Mesendoderm (in vitro differentiated cells): ENCODE measurements at regions not wholly inside any gene's neighbourhood (a gene's known extent, or its start where the extent isn't known, plus 50 kb on each side); places are given as distances from the start of the nearest gene placed in this dataset.

Experiments
- DNase-seq: peaks from one replicate; pipeline ENCODE4 v3.0.0; 2013
- H2AK5ac ChIP-seq: 2 replicates; pipeline ENCODE4 v1.6.1; 2013; ENCODE audit warnings: low read length, inconsistent platforms
- H2BK120ac ChIP-seq: 2 replicates; pipeline ENCODE4 v1.6.1; 2013; ENCODE audit warnings: low read depth, mild to moderate bottlenecking, low read length, moderate library complexity, mixed read lengths
- H2BK15ac ChIP-seq: replicated peaks from 2 replicates; pipeline ENCODE4 v1.6.1; 2013; ENCODE audit warnings: low read depth, mild to moderate bottlenecking, moderate library complexity
- H2BK5ac ChIP-seq: 2 replicates; pipeline ENCODE4 v1.6.1; 2013; ENCODE audit warnings: low read length, inconsistent platforms
- H3K18ac ChIP-seq: 2 replicates; pipeline ENCODE4 v1.6.1; 2013; ENCODE audit warnings: mild to moderate bottlenecking, low read length, mixed read lengths
- H3K23ac ChIP-seq: one replicate; pipeline ENCODE4 v1.6.1; 2013; ENCODE audit warnings: low read length
- H3K27ac ChIP-seq: 2 replicates; pipeline ENCODE4 v1.5.1; 2013; ENCODE audit warnings: low read depth, mild to moderate bottlenecking, inconsistent platforms, low read length, moderate library complexity
- H3K27me3 ChIP-seq: 2 replicates; pipeline ENCODE4 v1.6.1; 2013; ENCODE audit warnings: low read length, control low read depth, mild to moderate bottlenecking, inconsistent platforms; ENCODE audit not compliant: insufficient read depth, poor library complexity
- H3K36me3 ChIP-seq: 2 replicates; pipeline ENCODE4 v1.6.1; 2013; ENCODE audit warnings: low read length, inconsistent platforms; ENCODE audit not compliant: control insufficient read depth, insufficient read depth
- H3K4ac ChIP-seq: one replicate; pipeline ENCODE4 v1.6.1; 2013; ENCODE audit warnings: low read depth, mild to moderate bottlenecking, low read length, moderate library complexity
- H3K4me1 ChIP-seq: 2 replicates; pipeline ENCODE4 v1.6.1; 2013; ENCODE audit warnings: low read depth, low read length, inconsistent platforms; ENCODE audit not compliant: control insufficient read depth
- H3K4me2 ChIP-seq: 2 replicates; pipeline ENCODE4 v1.6.1; 2013; ENCODE audit warnings: low read length
- H3K4me3 ChIP-seq: 2 replicates; pipeline ENCODE4 v1.5.1; 2013; ENCODE audit warnings: mild to moderate bottlenecking, low read length
- H3K56ac ChIP-seq: one replicate; pipeline ENCODE4 v1.6.1; 2013; ENCODE audit warnings: low read length
- H3K79me1 ChIP-seq: 2 replicates; pipeline ENCODE4 v1.6.1; 2013; ENCODE audit warnings: low read length, inconsistent platforms
- H3K79me2 ChIP-seq: 2 replicates; pipeline ENCODE4 v1.6.1; 2013; ENCODE audit warnings: mild to moderate bottlenecking, low read length; ENCODE audit not compliant: control insufficient read depth, insufficient read depth
- H3K9ac ChIP-seq: 2 replicates; pipeline ENCODE4 v1.6.1; 2013; ENCODE audit warnings: low read length, inconsistent platforms
- H4K5ac ChIP-seq: one replicate; pipeline ENCODE4 v1.6.1; 2013; ENCODE audit warnings: low read length
- H4K8ac ChIP-seq: one replicate; pipeline ENCODE4 v1.6.1; 2013; ENCODE audit warnings: low read depth, mild to moderate bottlenecking, control low read depth, low read length, moderate library complexity
- WGBS: extraction: QIAGEN DNeasy Blood & Tissue Kit; methylation state at CpG from one replicate; pipeline ENCODE4 v1.1.7; 2013; ENCODE audit warnings: low lambda C conversion rate, missing lambda C conversion rate; ENCODE audit not compliant: insufficient coverage; ENCODE audit errors: extremely low coverage; 5-methylcytosine and 5-hydroxymethylcytosine counted together

- H2BK120ac ChIP-seq: no peak overlapping the region
- H3K27me3 ChIP-seq: no peaks in the 10 kb centered on the region
- H3K23ac ChIP-seq: no peak overlapping the region
- no peak overlapping the region for H3K4me2 ChIP-seq
- H3K18ac ChIP-seq: no peak overlapping the region
- no peaks in the 10 kb centered on the region for H3K4me1 ChIP-seq
- H2BK5ac ChIP-seq: no peak overlapping the region
- no peak overlapping the region for H3K9ac ChIP-seq
- no peak overlapping the region for H4K8ac ChIP-seq
- H3K4me3 ChIP-seq: no peak overlapping the region
- DNase-seq: no peak
- no peaks in the 10 kb centered on the region for H3K36me3 ChIP-seq
- H3K79me1 ChIP-seq: no peaks in the 10 kb centered on the region
- no peak overlapping the region for H3K56ac ChIP-seq
- no CpG with 5 or more reads among the region's 1 CpG for WGBS
- H4K5ac ChIP-seq: no peak overlapping the region
- H3K27ac ChIP-seq: no peak overlapping the region
- H3K4ac ChIP-seq: no peak overlapping the region
- H2AK5ac ChIP-seq: no peak overlapping the region
- H3K79me2 ChIP-seq: no peaks in the 10 kb centered on the region
- no peak overlapping the region for H2BK15ac ChIP-seq
These were observed 114.7 kb upstream of the VCX3B start for GRCh38 chrX:8349816-8350544.

- no peaks in the 10 kb centered on the region for H3K79me2 ChIP-seq
- H3K56ac ChIP-seq: no peak overlapping the region
- H4K8ac ChIP-seq: no peak overlapping the region
- H3K23ac ChIP-seq: no peak overlapping the region
- no peak overlapping the region for H2AK5ac ChIP-seq
- no peak overlapping the region for H3K27ac ChIP-seq
- WGBS: no CpG with 5 or more reads among the region's 3 CpGs
- H3K4me3 ChIP-seq: no peak overlapping the region
- DNase-seq: no peak
- no peak overlapping the region for H2BK5ac ChIP-seq
- no peak overlapping the region for H3K18ac ChIP-seq
- H3K36me3 ChIP-seq: no peaks in the 10 kb centered on the region
- no peak overlapping the region for H3K9ac ChIP-seq
- no peak overlapping the region for H3K4ac ChIP-seq
- H3K27me3 ChIP-seq: no peaks in the 10 kb centered on the region
- H3K4me2 ChIP-seq: no peak overlapping the region
- no peak overlapping the region for H2BK15ac ChIP-seq
- H2BK120ac ChIP-seq: no peak overlapping the region
- H3K4me1 ChIP-seq: no peaks in the 10 kb centered on the region
- no peak overlapping the region for H4K5ac ChIP-seq
- H3K79me1 ChIP-seq: no peaks in the 10 kb centered on the region
These were observed 106.3 kb upstream of the VCX3B start for GRCh38 chrX:8358302-8358701.

DNA sequence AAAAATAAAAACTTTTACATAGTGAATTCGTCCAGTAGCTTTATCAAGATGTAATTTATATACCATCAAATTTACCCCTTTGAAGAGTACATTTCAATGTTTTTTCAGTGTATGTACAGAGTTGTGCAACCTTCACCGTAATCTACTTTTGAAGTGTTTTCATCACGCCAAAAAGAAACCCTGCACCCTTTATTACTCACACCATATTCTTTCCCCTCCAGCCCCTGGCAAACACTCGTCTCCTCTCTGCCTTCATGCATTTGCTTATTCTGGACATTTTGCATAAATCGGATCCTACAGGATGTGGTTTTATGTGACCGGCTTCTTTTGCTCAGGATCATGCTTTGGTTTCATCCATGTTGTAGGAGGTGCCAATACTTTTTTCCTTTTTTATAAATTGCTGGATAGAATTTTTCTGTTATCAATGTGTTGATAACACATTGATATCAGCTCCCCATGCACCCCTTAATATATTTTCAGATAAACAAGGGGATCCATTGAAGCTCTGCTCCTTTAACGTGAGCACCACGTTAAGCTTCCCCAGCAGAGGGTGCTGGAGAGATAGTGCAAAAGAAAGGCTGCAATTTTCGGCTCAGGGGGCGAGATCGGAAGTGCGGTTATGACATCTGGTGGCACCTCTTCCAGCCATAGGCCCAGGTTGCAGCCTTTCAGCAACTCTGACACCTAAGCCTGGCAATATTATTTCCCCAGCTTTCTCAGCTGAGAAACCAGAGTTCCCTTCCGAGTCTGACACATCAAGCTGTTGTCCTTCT is 100.1 kb upstream of the VCX3B start:
- Histone ChIP-seq H3K4me1 (no peaks in the 10 kb centered on the region), H2BK15ac (no peak overlapping the region), H3K18ac (no peak overlapping the region), H3K27ac (no peak overlapping the region), H2AK5ac (no peak overlapping the region), H3K27me3 (no peaks in the 10 kb centered on the region), H4K8ac (no peak overlapping the region), H2BK120ac (no peak overlapping the region), H3K9ac (no peak overlapping the region), H3K4me2 (no peak overlapping the region), H3K23ac (no peak overlapping the region), H4K5ac (no peak overlapping the region), H2BK5ac (no peak overlapping the region), H3K56ac (no peak overlapping the region), H3K4me3 (no peak overlapping the region), H3K36me3 (no peaks in the 10 kb centered on the region), H3K79me1 (no peaks in the 10 kb centered on the region), H3K79me2 (no peaks in the 10 kb centered on the region), H3K4ac (no peak overlapping the region)
- WGBS: no CpG with 5 or more reads among the region's 13 CpGs
- peak; percentile 71 for DNase-seq

DNA sequence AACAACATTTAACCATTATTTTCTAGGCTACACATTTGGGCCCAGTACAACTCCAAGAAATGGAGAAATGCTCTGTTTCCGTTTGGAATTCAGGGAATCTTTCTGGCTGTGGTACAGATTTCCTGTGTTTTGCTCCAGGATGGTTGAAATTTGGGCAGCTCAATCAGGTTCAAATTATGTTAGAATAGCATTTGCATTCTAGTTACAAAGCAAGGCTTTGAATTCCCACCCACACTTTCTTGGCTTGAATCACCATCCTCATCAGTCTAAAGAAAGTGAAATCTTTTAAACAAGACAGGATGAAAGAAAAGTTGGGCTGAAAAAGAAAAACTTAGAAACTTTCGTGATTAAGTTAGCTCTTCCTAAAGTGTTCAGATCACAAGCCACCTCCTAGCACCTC is 98.1 kb upstream of the VCX3B start:
- no peak overlapping the region for H2AK5ac ChIP-seq
- no peak overlapping the region for H3K27ac ChIP-seq
- H3K4me2 ChIP-seq: no peak overlapping the region
- no CpG with 5 or more reads among the region's 2 CpGs for WGBS
- H3K4ac ChIP-seq: no peak overlapping the region
- no peak overlapping the region for H3K9ac ChIP-seq
- H4K5ac ChIP-seq: no peak overlapping the region
- H3K79me2 ChIP-seq: no peaks in the 10 kb centered on the region
- H2BK120ac ChIP-seq: no peak overlapping the region
- H3K79me1 ChIP-seq: no peaks in the 10 kb centered on the region
- no peak overlapping the region for H3K18ac ChIP-seq
- H3K56ac ChIP-seq: no peak overlapping the region
- no peak overlapping the region for H2BK5ac ChIP-seq
- H3K36me3 ChIP-seq: no peaks in the 10 kb centered on the region
- no peaks in the 10 kb centered on the region for H3K4me1 ChIP-seq
- no peak overlapping the region for H3K4me3 ChIP-seq
- H3K23ac ChIP-seq: no peak overlapping the region
- no peak overlapping the region for H4K8ac ChIP-seq
- no peak overlapping the region for H2BK15ac ChIP-seq
- H3K27me3 ChIP-seq: no peaks in the 10 kb centered on the region
- no peak for DNase-seq

DNA sequence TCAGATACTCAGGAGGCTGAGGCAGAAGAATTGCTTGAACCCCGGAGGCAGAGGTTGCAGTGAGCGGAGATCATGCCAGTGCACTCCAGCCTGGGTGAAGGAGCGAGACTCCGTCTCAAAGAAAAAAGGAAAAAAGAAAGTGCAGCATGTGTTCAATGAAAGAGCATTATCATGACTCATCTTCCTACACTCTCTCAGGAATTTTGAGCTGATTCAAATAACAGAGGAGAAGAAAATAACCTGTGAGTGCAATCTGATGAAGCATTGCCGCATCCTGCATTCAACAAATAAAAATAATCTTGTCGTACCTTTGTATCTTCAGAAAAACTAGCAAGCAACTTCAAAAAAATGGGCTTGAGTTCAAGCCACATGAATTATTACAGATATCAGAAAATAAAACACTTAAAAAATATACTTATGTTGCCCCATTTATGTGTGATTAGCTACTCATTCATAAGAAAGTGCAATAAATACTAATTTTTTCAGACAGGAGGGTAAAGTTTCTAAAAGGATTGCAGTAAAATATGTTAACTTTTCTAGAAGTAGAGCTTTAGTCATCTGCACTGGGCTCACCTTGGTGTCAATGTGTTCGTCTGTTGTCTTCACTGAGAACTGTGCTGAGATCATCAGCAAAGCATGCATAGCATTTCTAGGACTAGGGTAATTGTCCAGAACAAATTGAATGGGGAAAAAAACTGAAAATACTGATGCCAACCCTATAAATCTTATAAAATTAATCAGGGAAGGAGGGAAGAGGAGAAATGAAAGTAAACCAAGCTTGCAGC is 90.4 kb upstream of the VCX3B start:
- H3K27me3 ChIP-seq: no peaks in the 10 kb centered on the region
- no peak overlapping the region for H4K8ac ChIP-seq
- no CpG with 5 or more reads among the region's 7 CpGs for WGBS
- no peak overlapping the region for H3K4me2 ChIP-seq
- no peak overlapping the region for H3K27ac ChIP-seq
- H3K9ac ChIP-seq: no peak overlapping the region
- no peaks in the 10 kb centered on the region for H3K36me3 ChIP-seq
- no peak overlapping the region for H2BK120ac ChIP-seq
- no peaks in the 10 kb centered on the region for H3K79me2 ChIP-seq
- H3K4me1 ChIP-seq: no peaks in the 10 kb centered on the region
- H4K5ac ChIP-seq: no peak overlapping the region
- H3K23ac ChIP-seq: no peak overlapping the region
- H2BK5ac ChIP-seq: no peak overlapping the region
- no peaks in the 10 kb centered on the region for H3K79me1 ChIP-seq
- no peak overlapping the region for H3K56ac ChIP-seq
- DNase-seq: peak; percentile 23
- no peak overlapping the region for H3K18ac ChIP-seq
- H2BK15ac ChIP-seq: no peak overlapping the region
- H3K4ac ChIP-seq: no peak overlapping the region
- no peak overlapping the region for H3K4me3 ChIP-seq
- no peak overlapping the region for H2AK5ac ChIP-seq
